HEK293 (cell line): ENCODE measurements at regions not wholly inside any gene's neighbourhood (a gene's known extent, or its start where the extent isn't known, plus 50 kb on each side); places are given as distances from the start of the nearest gene placed in this dataset.
"Not testable (repeated sequence)": the region's sequence is repeated elsewhere in the genome, so short reads cannot be mapped to it uniquely, and the experiment has no call there.

Source experiments
- CTCF ChIA-PET: fragments of 350-600 bp; formaldehyde crosslinking; extraction: SDS; loops from one replicate; lab custom pipeline; 2021; ENCODE audit warnings: antibody characterized with exemption; lab: Yijun Ruan, JAX
- POLR2A ChIA-PET: fragments of 300-600 bp; formaldehyde crosslinking; extraction: SDS; loops from one replicate; lab custom pipeline; 2020; ENCODE audit warnings: antibody characterized with exemption, inconsistent platforms; lab: Yijun Ruan, JAX
- H3K27ac ChIP-seq: fragments of 200-500 bp; sonication (Bioruptor generic); 2 replicates; pipeline ENCODE4 v1.5.1; 2014; ENCODE audit warnings: low read depth, low read length, control low read depth, inconsistent platforms; ENCODE audit errors: extremely low read depth
- H3K36me3 ChIP-seq, 2 experiments: fragments of 200-500 bp in 1 of 2; sonication (Bioruptor generic) in 1 of 2; 1 replicate in 1 of 2; 2 replicates in 1 of 2; pipeline ENCODE4 v1.5.1; 2014 to 2017; ENCODE audit warnings: inconsistent platforms in 2 of 2, low read length in 2 of 2; ENCODE audit not compliant: control insufficient read depth in 2 of 2, insufficient read depth in 1 of 2
- H3K4me1 ChIP-seq: fragments of 200-500 bp; sonication (Bioruptor generic); 2 replicates; pipeline ENCODE4 v1.5.1; 2014; ENCODE audit warnings: mild to moderate bottlenecking, low read length, inconsistent platforms; ENCODE audit not compliant: control insufficient read depth, insufficient read depth
- H3K4me3 ChIP-seq: 2 replicates; pipeline ENCODE4 v1.5.1; 2011; ENCODE audit warnings: low read depth, mild to moderate bottlenecking, control low read depth, low read length, moderate library complexity
- H3K9me3 ChIP-seq: fragments of 200-500 bp; sonication (Bioruptor generic); 2 replicates; pipeline ENCODE4 v1.5.1; 2014; ENCODE audit warnings: low read depth, low read length, inconsistent platforms; ENCODE audit not compliant: control insufficient read depth, insufficient read depth
- YY1 ChIP-seq: fragments of 450-650 bp; formaldehyde crosslinking; IDR thresholded peaks from 2 replicates; pipeline ENCODE4 v1.5.1; 2018; ENCODE audit warnings: missing biosample characterization, missing genetic modification characterization
- ZFHX2 ChIP-seq: fragments of 450-650 bp; formaldehyde crosslinking; conservative IDR thresholded peaks from 2 replicates; pipeline ENCODE4 v1.5.1; 2016; ENCODE audit warnings: missing biosample characterization, missing genetic modification characterization
- ZFP3 ChIP-seq: fragments of 450-650 bp; formaldehyde crosslinking; IDR thresholded peaks from 2 replicates; pipeline ENCODE4 v1.5.1; 2016; ENCODE audit warnings: low read depth, missing biosample characterization, missing genetic modification characterization
- ZNF138 ChIP-seq: fragments of 450-650 bp; formaldehyde crosslinking; IDR thresholded peaks from 2 replicates; pipeline ENCODE4 v1.5.1; 2016; ENCODE audit warnings: missing biosample characterization, missing genetic modification characterization, borderline replicate concordance
- ZNF292 ChIP-seq: fragments of 450-650 bp; formaldehyde crosslinking; IDR thresholded peaks from 2 replicates; pipeline ENCODE4 v1.5.1; 2016; ENCODE audit warnings: low read depth, missing biosample characterization, missing genetic modification characterization, borderline replicate concordance
- ZNF366 ChIP-seq: fragments of 450-650 bp; formaldehyde crosslinking; conservative IDR thresholded peaks from 2 replicates; pipeline ENCODE4 v1.5.1; 2016; ENCODE audit warnings: missing biosample characterization, missing genetic modification characterization
- ZNF404 ChIP-seq: fragments of 450-650 bp; formaldehyde crosslinking; IDR thresholded peaks from 2 replicates; pipeline ENCODE4 v1.5.1; 2017; ENCODE audit warnings: missing biosample characterization, missing genetic modification characterization
- ZNF423 ChIP-seq: fragments of 450-650 bp; formaldehyde crosslinking; IDR thresholded peaks from 2 replicates; pipeline ENCODE4 v1.5.1; 2016; ENCODE audit warnings: missing biosample characterization, missing genetic modification characterization
- ZNF510 ChIP-seq: fragments of 450-650 bp; formaldehyde crosslinking; IDR thresholded peaks from 2 replicates; pipeline ENCODE4 v1.5.1; 2018; ENCODE audit warnings: mild to moderate bottlenecking, missing genetic modification characterization, missing biosample characterization; ENCODE audit not compliant: insufficient replicate concordance
- ZNF529 ChIP-seq: fragments of 450-650 bp; formaldehyde crosslinking; IDR thresholded peaks from 2 replicates; pipeline ENCODE4 v1.5.1; 2017; ENCODE audit warnings: missing genetic modification characterization, missing biosample characterization; ENCODE audit not compliant: insufficient replicate concordance
- ZNF544 ChIP-seq: fragments of 450-650 bp; formaldehyde crosslinking; IDR thresholded peaks from 2 replicates; pipeline ENCODE4 v1.5.0; 2017; ENCODE audit warnings: missing biosample characterization, missing genetic modification characterization
- ZNF560 ChIP-seq: fragments of 450-650 bp; formaldehyde crosslinking; IDR thresholded peaks from 2 replicates; pipeline ENCODE4 v1.5.1; 2017; ENCODE audit warnings: missing biosample characterization, missing genetic modification characterization, borderline replicate concordance
- ZNF670 ChIP-seq: fragments of 450-650 bp; formaldehyde crosslinking; IDR thresholded peaks from 2 replicates; pipeline ENCODE4 v1.5.1; 2016; ENCODE audit warnings: missing biosample characterization, missing genetic modification characterization, low read depth
- ZNF843 ChIP-seq: fragments of 450-650 bp; formaldehyde crosslinking; IDR thresholded peaks from 2 replicates; pipeline ENCODE4 v1.5.1; 2016; ENCODE audit warnings: missing biosample characterization, missing genetic modification characterization
- TF ChIP-seq, protein P1 (sequence below): fragments of 450-650 bp; formaldehyde crosslinking; IDR thresholded peaks from 2 replicates; pipeline ENCODE4 v1.5.1; 2016; ENCODE audit warnings: missing biosample characterization, missing genetic modification characterization, low read depth
- TF ChIP-seq, protein P2 (sequence below): fragments of 450-650 bp; formaldehyde crosslinking; IDR thresholded peaks from 2 replicates; pipeline ENCODE4 v1.5.1; 2016; ENCODE audit warnings: missing biosample characterization, missing genetic modification characterization
- TF ChIP-seq, protein P3 (sequence below): fragments of 450-650 bp; formaldehyde crosslinking; IDR thresholded peaks from 2 replicates; pipeline ENCODE4 v1.5.1; 2017; ENCODE audit warnings: missing biosample characterization, missing genetic modification characterization
- TF ChIP-seq, protein P4 (sequence below): fragments of 450-650 bp; formaldehyde crosslinking; IDR thresholded peaks from 2 replicates; pipeline ENCODE4 v1.5.1; 2016; ENCODE audit warnings: missing biosample characterization, missing genetic modification characterization
- TF ChIP-seq, protein P5 (sequence below): fragments of 450-650 bp; formaldehyde crosslinking; IDR thresholded peaks from 2 replicates; pipeline ENCODE4 v1.5.1; 2016; ENCODE audit warnings: missing biosample characterization, missing genetic modification characterization, borderline replicate concordance
- TF ChIP-seq, protein P6 (sequence below): sonication (generic); formaldehyde crosslinking; IDR thresholded peaks from 2 replicates; pipeline ENCODE4 v1.8.1; 2022; ENCODE audit warnings: mild to moderate bottlenecking, moderate library complexity, missing genetic modification reagents

DNA sequence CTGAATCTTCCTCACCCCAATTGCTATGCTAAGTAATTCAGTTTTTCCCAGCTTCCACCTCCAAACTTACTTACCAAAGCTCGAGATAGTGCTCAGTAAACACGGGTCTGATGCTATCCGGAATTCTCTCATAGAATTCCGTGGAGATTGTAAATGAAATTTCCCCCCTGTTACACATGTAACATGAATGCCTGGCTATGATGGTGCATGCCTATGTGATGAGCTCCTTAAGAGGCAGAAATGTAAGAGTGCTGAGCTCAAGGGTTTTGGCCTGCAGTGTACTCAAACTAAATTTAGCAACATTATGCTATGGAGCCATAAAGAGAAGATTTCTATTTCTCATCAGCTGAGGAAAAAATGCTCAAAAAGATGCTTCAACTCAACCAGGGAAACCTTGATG is 133.4 kb upstream of the FUT9 start:
- no peaks in the 10 kb centered on the region for H3K36me3 ChIP-seq
- TF ChIP-seq, protein P1, sequence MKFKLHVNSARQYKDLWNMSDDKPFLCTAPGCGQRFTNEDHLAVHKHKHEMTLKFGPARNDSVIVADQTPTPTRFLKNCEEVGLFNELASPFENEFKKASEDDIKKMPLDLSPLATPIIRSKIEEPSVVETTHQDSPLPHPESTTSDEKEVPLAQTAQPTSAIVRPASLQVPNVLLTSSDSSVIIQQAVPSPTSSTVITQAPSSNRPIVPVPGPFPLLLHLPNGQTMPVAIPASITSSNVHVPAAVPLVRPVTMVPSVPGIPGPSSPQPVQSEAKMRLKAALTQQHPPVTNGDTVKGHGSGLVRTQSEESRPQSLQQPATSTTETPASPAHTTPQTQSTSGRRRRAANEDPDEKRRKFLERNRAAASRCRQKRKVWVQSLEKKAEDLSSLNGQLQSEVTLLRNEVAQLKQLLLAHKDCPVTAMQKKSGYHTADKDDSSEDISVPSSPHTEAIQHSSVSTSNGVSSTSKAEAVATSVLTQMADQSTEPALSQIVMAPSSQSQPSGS (tag by site-specific recombination), result no peak
- TF ChIP-seq ZNF292 (tag by site-specific recombination), result no peak
- TF ChIP-seq, protein P2, sequence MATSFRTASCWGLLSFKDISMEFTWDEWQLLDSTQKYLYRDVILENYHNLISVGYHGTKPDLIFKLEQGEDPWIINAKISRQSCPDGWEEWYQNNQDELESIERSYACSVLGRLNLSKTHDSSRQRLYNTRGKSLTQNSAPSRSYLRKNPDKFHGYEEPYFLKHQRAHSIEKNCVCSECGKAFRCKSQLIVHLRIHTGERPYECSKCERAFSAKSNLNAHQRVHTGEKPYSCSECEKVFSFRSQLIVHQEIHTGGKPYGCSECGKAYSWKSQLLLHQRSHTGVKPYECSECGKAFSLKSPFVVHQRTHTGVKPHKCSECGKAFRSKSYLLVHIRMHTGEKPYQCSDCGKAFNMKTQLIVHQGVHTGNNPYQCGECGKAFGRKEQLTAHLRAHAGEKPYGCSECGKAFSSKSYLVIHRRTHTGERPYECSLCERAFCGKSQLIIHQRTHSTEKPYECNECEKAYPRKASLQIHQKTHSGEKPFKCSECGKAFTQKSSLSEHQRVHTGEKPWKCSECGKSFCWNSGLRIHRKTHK (tag by site-specific recombination), result no peak
- no peak for TF ChIP-seq YY1 (tag by site-specific recombination)
- no peak for TF ChIP-seq ZNF544 (tag by site-specific recombination)
- no peak for TF ChIP-seq ZNF366 (tag by site-specific recombination)
- TF ChIP-seq ZNF138 (tag by site-specific recombination), result no peak
- TF ChIP-seq, protein P3, sequence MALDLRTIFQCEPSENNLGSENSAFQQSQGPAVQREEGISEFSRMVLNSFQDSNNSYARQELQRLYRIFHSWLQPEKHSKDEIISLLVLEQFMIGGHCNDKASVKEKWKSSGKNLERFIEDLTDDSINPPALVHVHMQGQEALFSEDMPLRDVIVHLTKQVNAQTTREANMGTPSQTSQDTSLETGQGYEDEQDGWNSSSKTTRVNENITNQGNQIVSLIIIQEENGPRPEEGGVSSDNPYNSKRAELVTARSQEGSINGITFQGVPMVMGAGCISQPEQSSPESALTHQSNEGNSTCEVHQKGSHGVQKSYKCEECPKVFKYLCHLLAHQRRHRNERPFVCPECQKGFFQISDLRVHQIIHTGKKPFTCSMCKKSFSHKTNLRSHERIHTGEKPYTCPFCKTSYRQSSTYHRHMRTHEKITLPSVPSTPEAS (tag by site-specific recombination), result no peak
- no peak for TF ChIP-seq ZFHX2
- H3K4me3 ChIP-seq, result no peak overlapping the region
- no peak overlapping the region for H3K27ac ChIP-seq
- ChIA-PET POLR2A (no interaction called here), CTCF (interaction anchor here (0.6 kb wide), 1 partner anchor 518 kb away, joined by 3 read pairs; no protein-coding TSS in a partner anchor)
- no peaks in the 10 kb centered on the region for H3K4me1 ChIP-seq
- no peaks in the 10 kb centered on the region for H3K9me3 ChIP-seq

DNA sequence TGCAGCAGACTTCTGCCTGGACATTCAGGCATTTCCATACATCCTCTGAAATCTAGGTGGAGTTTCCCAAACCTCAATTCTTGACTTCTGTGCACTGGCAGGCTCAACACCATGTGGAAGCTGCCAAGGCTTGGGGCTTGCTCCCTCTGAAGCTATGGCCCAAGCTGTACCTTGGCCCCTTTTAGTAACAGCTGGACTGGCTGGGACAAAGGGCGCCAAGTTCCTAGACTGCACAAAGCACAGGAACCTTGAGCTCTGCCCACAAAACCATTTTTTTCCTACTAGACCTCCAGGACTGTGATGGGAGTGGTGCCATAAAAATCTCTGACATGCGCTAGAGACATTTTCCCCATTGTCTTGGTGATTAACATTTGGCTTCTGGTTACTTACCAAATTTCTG is 127.1 kb upstream of the FUT9 start:
- CTCF ChIA-PET, H3K9me3 ChIP-seq, H3K4me1 ChIP-seq, H3K27ac ChIP-seq, H3K4me3 ChIP-seq, H3K36me3 ChIP-seq, POLR2A ChIA-PET: not testable (repeated sequence)

DNA sequence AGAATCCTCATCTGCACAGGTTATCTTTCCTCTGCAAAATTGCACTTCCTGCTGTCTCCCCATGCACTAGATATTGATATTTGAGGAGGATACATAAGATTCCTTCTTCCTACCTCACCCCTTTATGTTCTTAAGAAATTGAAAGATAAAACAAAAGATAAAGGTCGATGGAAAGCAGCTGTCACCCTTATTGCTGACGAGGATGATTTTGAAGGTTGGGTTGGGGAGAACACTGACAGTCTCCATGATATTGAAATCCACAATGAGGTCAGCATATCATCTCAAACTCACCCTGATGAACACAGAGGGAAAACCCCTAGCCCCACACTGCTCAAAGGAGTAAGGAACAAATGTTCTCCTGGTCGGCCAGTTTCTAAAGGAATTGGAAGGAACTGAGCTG is 110.6 kb upstream of the FUT9 start:
- Histone ChIP-seq H3K36me3 (no peaks in the 10 kb centered on the region), H3K27ac (no peak overlapping the region), H3K4me3 (no peak overlapping the region), H3K4me1 (no peaks in the 10 kb centered on the region), H3K9me3 (no peaks in the 10 kb centered on the region)
- POLR2A ChIA-PET, result no interaction called here
- TF ChIP-seq ZFP3 (tag by site-specific recombination) (no peak), ZNF670 (no peak), ZNF560 (no peak), ZNF510 (tag by site-specific recombination) (no peak), ZNF843 (tag by site-specific recombination) (no peak), ZNF404 (tag by site-specific recombination) (no peak), ZNF423 (tag by site-specific recombination) (no peak), ZNF529 (tag by site-specific recombination) (no peak)
- TF ChIP-seq, protein P4, sequence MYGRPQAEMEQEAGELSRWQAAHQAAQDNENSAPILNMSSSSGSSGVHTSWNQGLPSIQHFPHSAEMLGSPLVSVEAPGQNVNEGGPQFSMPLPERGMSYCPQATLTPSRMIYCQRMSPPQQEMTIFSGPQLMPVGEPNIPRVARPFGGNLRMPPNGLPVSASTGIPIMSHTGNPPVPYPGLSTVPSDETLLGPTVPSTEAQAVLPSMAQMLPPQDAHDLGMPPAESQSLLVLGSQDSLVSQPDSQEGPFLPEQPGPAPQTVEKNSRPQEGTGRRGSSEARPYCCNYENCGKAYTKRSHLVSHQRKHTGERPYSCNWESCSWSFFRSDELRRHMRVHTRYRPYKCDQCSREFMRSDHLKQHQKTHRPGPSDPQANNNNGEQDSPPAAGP (tag by site-specific recombination), result no peak
- TF ChIP-seq, protein P5, sequence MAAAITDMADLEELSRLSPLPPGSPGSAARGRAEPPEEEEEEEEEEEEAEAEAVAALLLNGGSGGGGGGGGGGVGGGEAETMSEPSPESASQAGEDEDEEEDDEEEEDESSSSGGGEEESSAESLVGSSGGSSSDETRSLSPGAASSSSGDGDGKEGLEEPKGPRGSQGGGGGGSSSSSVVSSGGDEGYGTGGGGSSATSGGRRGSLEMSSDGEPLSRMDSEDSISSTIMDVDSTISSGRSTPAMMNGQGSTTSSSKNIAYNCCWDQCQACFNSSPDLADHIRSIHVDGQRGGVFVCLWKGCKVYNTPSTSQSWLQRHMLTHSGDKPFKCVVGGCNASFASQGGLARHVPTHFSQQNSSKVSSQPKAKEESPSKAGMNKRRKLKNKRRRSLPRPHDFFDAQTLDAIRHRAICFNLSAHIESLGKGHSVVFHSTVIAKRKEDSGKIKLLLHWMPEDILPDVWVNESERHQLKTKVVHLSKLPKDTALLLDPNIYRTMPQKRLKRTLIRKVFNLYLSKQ (tag by site-specific recombination), result no peak
- TF ChIP-seq, protein P6, sequence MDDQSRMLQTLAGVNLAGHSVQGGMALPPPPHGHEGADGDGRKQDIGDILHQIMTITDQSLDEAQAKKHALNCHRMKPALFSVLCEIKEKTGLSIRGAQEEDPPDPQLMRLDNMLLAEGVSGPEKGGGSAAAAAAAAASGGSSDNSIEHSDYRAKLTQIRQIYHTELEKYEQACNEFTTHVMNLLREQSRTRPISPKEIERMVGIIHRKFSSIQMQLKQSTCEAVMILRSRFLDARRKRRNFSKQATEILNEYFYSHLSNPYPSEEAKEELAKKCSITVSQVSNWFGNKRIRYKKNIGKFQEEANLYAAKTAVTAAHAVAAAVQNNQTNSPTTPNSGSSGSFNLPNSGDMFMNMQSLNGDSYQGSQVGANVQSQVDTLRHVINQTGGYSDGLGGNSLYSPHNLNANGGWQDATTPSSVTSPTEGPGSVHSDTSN, result no peak
- TF ChIP-seq, protein P3 (tag by site-specific recombination), result no peak
- CTCF ChIA-PET, result interaction anchor here (0.6 to 1.3 kb wide), 4 partner anchors 19 to 546 kb away, joined by 3 read pairs; no protein-coding TSS in a partner anchor
